HFFc6 (cell line): ENCODE measurements at regions not wholly inside any gene's neighbourhood (a gene's known extent, or its start where the extent isn't known, plus 50 kb on each side); places are given as distances from the start of the nearest gene placed in this dataset.

Experiments used
- DNase-seq: peaks from one replicate; pipeline ENCODE4 v3.0.0-alpha.2; 2018
- H3K27ac Mint-ChIP-seq: 2 replicates; pipeline ENCODE4 v1.8.0; 2020; ENCODE audit warnings: mild to moderate bottlenecking, mixed read lengths
- H3K27me3 Mint-ChIP-seq: 2 replicates; pipeline ENCODE4 v1.8.0; 2021; ENCODE audit warnings: mild to moderate bottlenecking, moderate library complexity, mixed read lengths; ENCODE audit not compliant: insufficient read depth
- H3K36me3 Mint-ChIP-seq: 2 replicates; pipeline ENCODE4 v1.8.0; 2021; ENCODE audit warnings: low read depth, mixed read lengths
- H3K4me1 Mint-ChIP-seq: 2 replicates; pipeline ENCODE4 v1.8.0; 2020; ENCODE audit warnings: low read depth, mixed read lengths
- H3K4me3 Mint-ChIP-seq: 2 replicates; pipeline ENCODE4 v1.8.0; 2020; ENCODE audit warnings: mild to moderate bottlenecking, moderate library complexity, mixed read lengths
- H3K9me3 Mint-ChIP-seq: 2 replicates; pipeline ENCODE4 v1.8.0; 2020; ENCODE audit warnings: mild to moderate bottlenecking, mixed read lengths
- TF ChIP-seq, protein P1 (sequence below): fragments of 200-600 bp; sonication (generic); IDR thresholded peaks from 2 replicates; pipeline ENCODE4 v1.5.0; 2021; ENCODE audit warnings: antibody characterized with exemption, mild to moderate bottlenecking

- no peak overlapping the region for H3K27ac Mint-ChIP-seq
Measured at GRCh38 chr13:88183440-88183839, 512.3 kb downstream of the SLITRK5 start.

GRCh38 chr13:88188986-88189385, 517.8 kb downstream of the SLITRK5 start:
- no peak for DNase-seq
- Mint-ChIP-seq H3K36me3 (no peaks in the 10 kb centered on the region), H3K27ac (no peak overlapping the region), H3K27me3 (no peaks in the 10 kb centered on the region), H3K9me3 (peaks cover 29% of the 10 kb centered on the region), H3K4me1 (no peaks in the 10 kb centered on the region), H3K4me3 (no peak overlapping the region)
- TF ChIP-seq, protein P1, sequence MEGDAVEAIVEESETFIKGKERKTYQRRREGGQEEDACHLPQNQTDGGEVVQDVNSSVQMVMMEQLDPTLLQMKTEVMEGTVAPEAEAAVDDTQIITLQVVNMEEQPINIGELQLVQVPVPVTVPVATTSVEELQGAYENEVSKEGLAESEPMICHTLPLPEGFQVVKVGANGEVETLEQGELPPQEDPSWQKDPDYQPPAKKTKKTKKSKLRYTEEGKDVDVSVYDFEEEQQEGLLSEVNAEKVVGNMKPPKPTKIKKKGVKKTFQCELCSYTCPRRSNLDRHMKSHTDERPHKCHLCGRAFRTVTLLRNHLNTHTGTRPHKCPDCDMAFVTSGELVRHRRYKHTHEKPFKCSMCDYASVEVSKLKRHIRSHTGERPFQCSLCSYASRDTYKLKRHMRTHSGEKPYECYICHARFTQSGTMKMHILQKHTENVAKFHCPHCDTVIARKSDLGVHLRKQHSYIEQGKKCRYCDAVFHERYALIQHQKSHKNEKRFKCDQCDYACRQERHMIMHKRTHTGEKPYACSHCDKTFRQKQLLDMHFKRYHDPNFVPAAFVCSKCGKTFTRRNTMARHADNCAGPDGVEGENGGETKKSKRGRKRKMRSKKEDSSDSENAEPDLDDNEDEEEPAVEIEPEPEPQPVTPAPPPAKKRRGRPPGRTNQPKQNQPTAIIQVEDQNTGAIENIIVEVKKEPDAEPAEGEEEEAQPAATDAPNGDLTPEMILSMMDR, result no peak

More at GRCh38 chr13:88183440-88183839, 512.3 kb downstream of the SLITRK5 start:
- peaks cover 37% of the 10 kb centered on the region for H3K9me3 Mint-ChIP-seq
- DNase-seq, result no peak
- no peaks in the 10 kb centered on the region for H3K4me1 Mint-ChIP-seq
- H3K27me3 Mint-ChIP-seq, result no peaks in the 10 kb centered on the region
- H3K36me3 Mint-ChIP-seq, result no peaks in the 10 kb centered on the region
- no peak overlapping the region for H3K4me3 Mint-ChIP-seq
- TF ChIP-seq, protein P1, result no peak

DNA sequence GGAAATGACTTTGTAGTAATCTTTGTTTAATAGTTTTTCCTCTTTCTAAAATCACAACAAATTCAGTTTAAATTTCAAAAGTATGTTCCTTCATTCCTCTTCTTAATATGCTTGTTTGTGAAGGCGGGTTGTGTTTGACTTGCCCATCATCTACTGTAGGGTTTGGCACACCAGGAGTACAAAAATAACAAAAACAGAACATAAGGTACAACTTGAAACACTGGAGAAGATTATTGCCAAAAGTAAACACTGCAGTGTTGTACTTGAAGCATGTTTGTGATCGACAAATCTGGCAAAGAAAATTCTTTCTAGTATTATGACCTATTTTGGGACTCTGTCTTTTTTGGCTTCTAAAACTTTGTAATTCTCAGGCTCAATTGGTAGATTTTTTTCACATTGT, 518.6 kb downstream of the SLITRK5 start:
- peaks cover 22% of the 10 kb centered on the region for H3K9me3 Mint-ChIP-seq
- no peak overlapping the region for H3K27ac Mint-ChIP-seq
- no peak overlapping the region for H3K4me3 Mint-ChIP-seq
- H3K4me1 Mint-ChIP-seq, result no peaks in the 10 kb centered on the region
- H3K36me3 Mint-ChIP-seq, result no peaks in the 10 kb centered on the region
- H3K27me3 Mint-ChIP-seq, result no peaks in the 10 kb centered on the region
- TF ChIP-seq, protein P1, result no peak
- DNase-seq, result no peak

GRCh38 chr13:88196106-88196505, 524.9 kb downstream of the SLITRK5 start:
- H3K27ac Mint-ChIP-seq, result no peak overlapping the region
- TF ChIP-seq, protein P1, result no peak
- H3K27me3 Mint-ChIP-seq, result no peaks in the 10 kb centered on the region
- H3K9me3 Mint-ChIP-seq, result peaks cover 33% of the 10 kb centered on the region
- DNase-seq, result no peak
- H3K4me1 Mint-ChIP-seq, result no peaks in the 10 kb centered on the region
- no peaks in the 10 kb centered on the region for H3K36me3 Mint-ChIP-seq
- no peak overlapping the region for H3K4me3 Mint-ChIP-seq

- no peak for DNase-seq
- H3K4me1 Mint-ChIP-seq, result no peaks in the 10 kb centered on the region
- H3K27ac Mint-ChIP-seq, result no peak overlapping the region
- peaks cover 21% of the 10 kb centered on the region for H3K9me3 Mint-ChIP-seq
- TF ChIP-seq, protein P1, result no peak
- no peaks in the 10 kb centered on the region for H3K36me3 Mint-ChIP-seq
- no peak overlapping the region for H3K4me3 Mint-ChIP-seq
- no peaks in the 10 kb centered on the region for H3K27me3 Mint-ChIP-seq
Measured at GRCh38 chr13:88217372-88217771, 546.2 kb downstream of the SLITRK5 start.

GRCh38 chr13:88217883-88218282, 546.7 kb downstream of the SLITRK5 start:
- H3K4me1 Mint-ChIP-seq, result no peaks in the 10 kb centered on the region
- peaks cover 21% of the 10 kb centered on the region for H3K9me3 Mint-ChIP-seq
- no peak overlapping the region for H3K4me3 Mint-ChIP-seq
- H3K27ac Mint-ChIP-seq, result no peak overlapping the region
- no peak for DNase-seq
- no peaks in the 10 kb centered on the region for H3K36me3 Mint-ChIP-seq
- no peaks in the 10 kb centered on the region for H3K27me3 Mint-ChIP-seq
- TF ChIP-seq, protein P1, result no peak
